Neuronal stem cell (in vitro differentiated cells): ENCODE measurements at regions not wholly inside any gene's neighbourhood (a gene's known extent, or its start where the extent isn't known, plus 50 kb on each side); places are given as distances from the start of the nearest gene placed in this dataset.
A peak's percentile ranks its signal among the peaks of the same experiment; 100 is the strongest.

Experiments
- DNase-seq: peaks from one replicate; pipeline ENCODE4 v3.0.0-alpha.2; 2013; ENCODE audit warnings: low spot score
- H2AFZ ChIP-seq: one replicate; pipeline ENCODE4 v1.6.1; 2013; ENCODE audit warnings: mild to moderate bottlenecking, low read length, inconsistent platforms
- H2AK5ac ChIP-seq: 2 replicates; pipeline ENCODE4 v1.6.1; 2013; ENCODE audit warnings: low read depth, mild to moderate bottlenecking, inconsistent platforms, low read length, moderate library complexity, mixed read lengths
- H2BK120ac ChIP-seq: 2 replicates; pipeline ENCODE4 v1.6.1; 2013; ENCODE audit warnings: low read depth, mild to moderate bottlenecking, inconsistent platforms, low read length, moderate library complexity, mixed read lengths
- H2BK12ac ChIP-seq: one replicate; pipeline ENCODE4 v1.6.1; 2013; ENCODE audit warnings: low read length, inconsistent platforms
- H2BK15ac ChIP-seq: 2 replicates; pipeline ENCODE4 v1.6.1; 2013; ENCODE audit warnings: mild to moderate bottlenecking, low read length, inconsistent platforms, mixed read lengths
- H2BK5ac ChIP-seq: one replicate; pipeline ENCODE4 v1.6.1; 2013; ENCODE audit warnings: inconsistent platforms, mild to moderate bottlenecking, low read length, moderate library complexity
- H3K14ac ChIP-seq: one replicate; pipeline ENCODE4 v1.6.1; 2013; ENCODE audit warnings: low read length, inconsistent platforms
- H3K18ac ChIP-seq: 2 replicates; pipeline ENCODE4 v1.6.1; 2013; ENCODE audit warnings: low read length, inconsistent platforms
- H3K23ac ChIP-seq: 2 replicates; pipeline ENCODE4 v1.6.1; 2013; ENCODE audit warnings: low read depth, mild to moderate bottlenecking, mixed read lengths, low read length, inconsistent platforms; ENCODE audit not compliant: poor library complexity
- H3K27ac ChIP-seq: replicated peaks from 3 replicates; pipeline ENCODE4 v1.5.1; 2013; ENCODE audit warnings: low read length, inconsistent platforms
- H3K27me3 ChIP-seq, 3 experiments: 2 replicates each; pipeline ENCODE4 v1.6.1; 2013; ENCODE audit warnings: low read length in 3 of 3, mild to moderate bottlenecking in 2 of 3, inconsistent platforms in 1 of 3, low read depth in 1 of 3, mixed read lengths in 1 of 3, moderate library complexity in 1 of 3; ENCODE audit not compliant: control insufficient read depth in 3 of 3, insufficient read depth in 3 of 3
- H3K36me3 ChIP-seq, 2 donors: replicated peaks in 1 of 2; 2 replicates each; pipeline ENCODE4 v1.6.1; 2013; ENCODE audit warnings: low read length in 2 of 2; ENCODE audit not compliant: control insufficient read depth in 2 of 2, insufficient read depth in 2 of 2
- H3K4ac ChIP-seq: 2 replicates; pipeline ENCODE4 v1.6.1; 2013; ENCODE audit warnings: inconsistent platforms, mild to moderate bottlenecking, low read length, moderate library complexity
- H3K4me1 ChIP-seq, 2 donors: 1 replicate in 1 of 2; 2 replicates in 1 of 2; pipeline ENCODE4 v1.6.1; 2013; ENCODE audit warnings: low read length in 2 of 2, low read depth in 1 of 2; ENCODE audit not compliant: control insufficient read depth in 2 of 2, insufficient read depth in 1 of 2
- H3K4me2 ChIP-seq: one replicate; pipeline ENCODE4 v1.6.1; 2013; ENCODE audit warnings: mild to moderate bottlenecking, low read length, inconsistent platforms; ENCODE audit not compliant: insufficient read depth, poor library complexity, severe bottlenecking
- H3K4me3 ChIP-seq, 2 donors: 2 replicates each; pipeline ENCODE4 v1.5.1; 2013; ENCODE audit warnings: low read length in 2 of 2, mild to moderate bottlenecking in 2 of 2, inconsistent platforms in 1 of 2, moderate library complexity in 1 of 2
- H3K79me1 ChIP-seq: one replicate; pipeline ENCODE4 v1.6.1; 2013; ENCODE audit warnings: low read depth, mild to moderate bottlenecking, inconsistent platforms, low read length, moderate library complexity
- H3K9ac ChIP-seq: one replicate; pipeline ENCODE4 v1.6.1; 2013; ENCODE audit warnings: mild to moderate bottlenecking, low read depth, low read length, inconsistent platforms; ENCODE audit not compliant: poor library complexity
- H3K9me3 ChIP-seq, 2 donors: replicated peaks in 1 of 2; 2 replicates each; pipeline versions ENCODE3 to v1.6.1; 2013; ENCODE audit warnings: low read length in 2 of 2, mild to moderate bottlenecking in 2 of 2, inconsistent platforms in 1 of 2, low read depth in 1 of 2, mixed read lengths in 1 of 2, moderate library complexity in 1 of 2; ENCODE audit not compliant: control insufficient read depth in 2 of 2, insufficient read depth in 1 of 2
- H4K8ac ChIP-seq: one replicate; pipeline ENCODE4 v1.6.1; 2013; ENCODE audit warnings: low read depth, mild to moderate bottlenecking, inconsistent platforms, low read length, moderate library complexity
- H4K91ac ChIP-seq: one replicate; pipeline ENCODE4 v1.6.1; 2013; ENCODE audit warnings: low read length, low read depth, mild to moderate bottlenecking, inconsistent platforms; ENCODE audit not compliant: poor library complexity
- WGBS, 2 donors: extraction: QIAGEN DNeasy Blood & Tissue Kit; methylation state at CpG; one replicate each; pipeline ENCODE4 v1.1.7; 2013; ENCODE audit warnings: missing lambda C conversion rate in 2 of 2, mixed read lengths in 1 of 2; ENCODE audit not compliant: insufficient read length in 2 of 2, insufficient replicate concordance in 1 of 2; ENCODE audit errors: extremely low coverage in 2 of 2; 5-methylcytosine and 5-hydroxymethylcytosine counted together

GRCh38 chr17:79536212-79536840 is 74.5 kb downstream of the RBFOX3 start:
- H2AK5ac ChIP-seq = no peak overlapping the region
- no peak for DNase-seq
- no peak overlapping the region for H2BK12ac ChIP-seq
- no peak overlapping the region for H3K14ac ChIP-seq
- H3K23ac ChIP-seq = no peak overlapping the region
- no CpG with 5 or more reads among the region's 15 CpGs for WGBS, 2 donors
- peaks cover 0 to 42% (median 0%) of the 10 kb centered on the region in 3 experiments for H3K27me3 ChIP-seq
- peaks cover 0 to 10% of the 10 kb centered on the region in 2 donors for H3K4me1 ChIP-seq
- no peak overlapping the region for H2BK120ac ChIP-seq
- no peak overlapping the region for H2AFZ ChIP-seq
- H3K18ac ChIP-seq = peak overlapping the region; percentile 46
- no peak overlapping the region for H3K4ac ChIP-seq
- no peak overlapping the region for H3K4me3 ChIP-seq
- H3K27ac ChIP-seq = no peak overlapping the region
- H2BK15ac ChIP-seq = no peak overlapping the region
- no peak overlapping the region for H4K8ac ChIP-seq
- H3K9me3 ChIP-seq = no peaks in the 10 kb centered on the region
- no peak overlapping the region for H4K91ac ChIP-seq
- no peaks in the 10 kb centered on the region for H3K79me1 ChIP-seq
- no peaks in the 10 kb centered on the region for H3K36me3 ChIP-seq
- H3K4me2 ChIP-seq = no peak overlapping the region
- no peak overlapping the region for H3K9ac ChIP-seq
- no peak overlapping the region for H2BK5ac ChIP-seq

GRCh38 chr17:79535728-79536025 is 75.2 kb downstream of the RBFOX3 start:
- Histone ChIP-seq H2AFZ (no peak overlapping the region), H3K23ac (no peak overlapping the region), H3K79me1 (no peaks in the 10 kb centered on the region), H2AK5ac (no peak overlapping the region), H4K8ac (no peak overlapping the region), H3K9me3 (no peaks in the 10 kb centered on the region), H2BK120ac (no peak overlapping the region), H3K4me1 (peaks cover 0 to 10% of the 10 kb centered on the region in 2 donors), H2BK5ac (no peak overlapping the region), H4K91ac (no peak overlapping the region), H3K4me3 (no peak overlapping the region), H3K27me3 (peaks cover 0 to 44% (median 0%) of the 10 kb centered on the region in 3 experiments), H3K4me2 (no peak overlapping the region), H2BK15ac (no peak overlapping the region), H3K4ac (no peak overlapping the region), H3K27ac (no peak overlapping the region), H3K9ac (peak overlapping the region; percentile 72), H3K36me3 (no peaks in the 10 kb centered on the region), H3K14ac (no peak overlapping the region), H2BK12ac (no peak overlapping the region), H3K18ac (peak overlapping the region; percentile 59)
- DNase-seq = no peak
- WGBS, 2 donors = no CpG with 5 or more reads among the region's 5 CpGs

GRCh38 chr17:79534851-79535727 is 75.8 kb downstream of the RBFOX3 start:
- no peak overlapping the region for H3K27ac ChIP-seq
- no peak overlapping the region for H3K23ac ChIP-seq
- peak overlapping the region; percentile 6 for H2AK5ac ChIP-seq
- no peaks in the 10 kb centered on the region for H3K9me3 ChIP-seq
- no peak overlapping the region for H3K4me3 ChIP-seq
- H3K79me1 ChIP-seq = no peaks in the 10 kb centered on the region
- H2BK5ac ChIP-seq = no peak overlapping the region
- DNase-seq = no peak
- peak overlapping the region; percentile 84 for H3K18ac ChIP-seq
- H3K4me2 ChIP-seq = no peak overlapping the region
- no peak overlapping the region for H3K14ac ChIP-seq
- no peak overlapping the region for H3K4ac ChIP-seq
- WGBS, 2 donors = no CpG with 5 or more reads among the region's 23 CpGs
- H2BK12ac ChIP-seq = no peak overlapping the region
- no peak overlapping the region for H4K91ac ChIP-seq
- H3K36me3 ChIP-seq = no peaks in the 10 kb centered on the region
- H4K8ac ChIP-seq = no peak overlapping the region
- peak overlapping the region; percentile 30 for H2BK15ac ChIP-seq
- peak overlapping the region; percentile 72 for H3K9ac ChIP-seq
- H3K27me3 ChIP-seq = peaks cover 0 to 45% (median 0%) of the 10 kb centered on the region in 3 experiments
- no peak overlapping the region for H2BK120ac ChIP-seq
- H3K4me1 ChIP-seq = peaks cover 0 to 10% of the 10 kb centered on the region in 2 donors
- no peak overlapping the region for H2AFZ ChIP-seq

- Histone ChIP-seq H2BK15ac (no peak overlapping the region), H3K4me2 (no peak overlapping the region), H3K9ac (no peak overlapping the region), H2BK120ac (no peak overlapping the region), H2BK5ac (no peak overlapping the region), H3K23ac (no peak overlapping the region), H2AFZ (no peak overlapping the region), H3K18ac (no peak overlapping the region), H2BK12ac (no peak overlapping the region), H3K4me3 (no peak overlapping the region), H3K27me3 (peaks cover 0 to 49% (median 0%) of the 10 kb centered on the region in 3 experiments), H4K8ac (no peak overlapping the region), H3K14ac (no peak overlapping the region), H3K27ac (no peak overlapping the region), H3K9me3 (no peaks in the 10 kb centered on the region), H3K36me3 (no peaks in the 10 kb centered on the region), H3K4ac (no peak overlapping the region), H2AK5ac (no peak overlapping the region), H4K91ac (no peak overlapping the region), H3K4me1 (peaks cover 0 to 10% of the 10 kb centered on the region in 2 donors), H3K79me1 (no peaks in the 10 kb centered on the region)
- no CpG with 5 or more reads among the region's 11 CpGs for WGBS, 2 donors
- DNase-seq = no peak
These were observed 76.7 kb downstream of the RBFOX3 start for GRCh38 chr17:79534111-79534510.
